ENCODE measurements at regions not wholly inside any gene's neighbourhood (a gene's known extent, or its start where the extent isn't known, plus 50 kb on each side); places are given as distances from the start of the nearest gene placed in this dataset.

DNA sequence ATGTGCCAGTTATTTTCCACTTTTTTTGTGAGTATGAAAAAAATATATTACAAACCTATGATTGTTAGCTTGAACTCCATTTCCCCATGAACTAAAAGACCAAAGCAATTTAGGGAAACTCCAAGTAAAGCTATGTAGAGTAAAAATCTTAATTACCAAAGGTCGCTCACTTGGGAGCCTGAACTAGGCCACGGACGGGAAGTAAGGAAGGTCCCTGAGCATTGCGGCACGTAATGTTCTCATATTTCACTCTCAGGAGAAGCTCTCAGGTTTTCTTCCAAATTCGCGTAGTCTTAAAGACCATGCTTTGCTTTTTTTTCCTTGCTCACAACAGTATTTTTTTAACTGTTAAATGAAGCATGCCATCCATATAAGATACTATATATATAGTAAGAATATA lies 215.3 kb upstream of the RARB start:
- Histone ChIP-seq H3K9ac (ENCODE audit: low read length) (no peak overlapping the region), H3K4me2 (ENCODE audit: low read depth, low read length) (no peak overlapping the region), H3K27ac (ENCODE audit: low read length) (no peak overlapping the region), H3K27me3 (replicated peaks; ENCODE audit: insufficient read depth, low read length) (no peaks in the 10 kb centered on the region), H2AFZ (ENCODE audit: low read length) (no peak overlapping the region), H3K9me3 (replicated peaks; ENCODE audit: insufficient read depth, low read length) (no peaks in the 10 kb centered on the region), H3K4me3 (ENCODE audit: low read length) (no peak overlapping the region), H3K79me2 (ENCODE audit: low read length) (no peaks in the 10 kb centered on the region), H4K20me1 (ENCODE audit: insufficient read depth, low read length) (no peaks in the 10 kb centered on the region), H3K9me2 (replicated peaks; ENCODE audit: insufficient read depth, low read length) (no peaks in the 10 kb centered on the region), H3F3A (ENCODE audit: insufficient read depth, low read length) (no peaks in the 10 kb centered on the region), H3K36me3 (replicated peaks; ENCODE audit: insufficient read depth, low read length) (no peaks in the 10 kb centered on the region), H3K4me1 (ENCODE audit: low read length) (no peaks in the 10 kb centered on the region)
- TF ChIP-seq, protein P1, sequence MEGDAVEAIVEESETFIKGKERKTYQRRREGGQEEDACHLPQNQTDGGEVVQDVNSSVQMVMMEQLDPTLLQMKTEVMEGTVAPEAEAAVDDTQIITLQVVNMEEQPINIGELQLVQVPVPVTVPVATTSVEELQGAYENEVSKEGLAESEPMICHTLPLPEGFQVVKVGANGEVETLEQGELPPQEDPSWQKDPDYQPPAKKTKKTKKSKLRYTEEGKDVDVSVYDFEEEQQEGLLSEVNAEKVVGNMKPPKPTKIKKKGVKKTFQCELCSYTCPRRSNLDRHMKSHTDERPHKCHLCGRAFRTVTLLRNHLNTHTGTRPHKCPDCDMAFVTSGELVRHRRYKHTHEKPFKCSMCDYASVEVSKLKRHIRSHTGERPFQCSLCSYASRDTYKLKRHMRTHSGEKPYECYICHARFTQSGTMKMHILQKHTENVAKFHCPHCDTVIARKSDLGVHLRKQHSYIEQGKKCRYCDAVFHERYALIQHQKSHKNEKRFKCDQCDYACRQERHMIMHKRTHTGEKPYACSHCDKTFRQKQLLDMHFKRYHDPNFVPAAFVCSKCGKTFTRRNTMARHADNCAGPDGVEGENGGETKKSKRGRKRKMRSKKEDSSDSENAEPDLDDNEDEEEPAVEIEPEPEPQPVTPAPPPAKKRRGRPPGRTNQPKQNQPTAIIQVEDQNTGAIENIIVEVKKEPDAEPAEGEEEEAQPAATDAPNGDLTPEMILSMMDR (IDR thresholded peaks at IDR 0.05; ENCODE audit: low read length), result no peak
- TF ChIP-seq EZH2 (optimal IDR thresholded peaks at IDR 0.05; ENCODE audit: low read depth, low read length) (no peak), EZH2phosphoT487 (IDR thresholded peaks at IDR 0.05; ENCODE audit: low read length) (no peak)
- no peak for DNase-seq

DNA sequence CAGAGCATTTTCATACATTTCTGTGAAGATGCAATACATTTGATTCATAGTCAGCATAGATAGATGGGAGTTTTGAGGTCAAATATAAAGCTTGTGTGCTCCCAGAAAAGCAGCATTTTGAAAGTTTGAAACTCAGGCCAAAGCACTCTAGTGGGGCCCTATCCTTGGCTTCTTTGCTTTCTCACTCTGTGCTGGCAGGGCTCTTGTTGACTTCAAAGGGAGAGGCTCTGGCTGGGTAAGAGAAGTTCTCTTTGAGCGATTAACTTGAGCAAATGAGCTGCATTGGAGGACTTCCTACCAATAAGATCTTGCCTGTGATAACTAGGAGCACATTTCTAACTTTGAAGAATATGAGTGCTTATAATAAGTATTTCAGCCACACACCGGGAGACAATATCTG lies 214.0 kb upstream of the RARB start:
- Histone ChIP-seq H3K79me2 (ENCODE audit: low read length) (no peaks in the 10 kb centered on the region), H3F3A (ENCODE audit: insufficient read depth, low read length) (no peaks in the 10 kb centered on the region), H3K36me3 (replicated peaks; ENCODE audit: insufficient read depth, low read length) (no peaks in the 10 kb centered on the region), H3K9me2 (replicated peaks; ENCODE audit: insufficient read depth, low read length) (no peaks in the 10 kb centered on the region), H3K27me3 (replicated peaks; ENCODE audit: insufficient read depth, low read length) (no peaks in the 10 kb centered on the region), H3K9me3 (replicated peaks; ENCODE audit: insufficient read depth, low read length) (no peaks in the 10 kb centered on the region), H4K20me1 (ENCODE audit: insufficient read depth, low read length) (no peaks in the 10 kb centered on the region), H3K9ac (ENCODE audit: low read length) (no peak overlapping the region), H2AFZ (ENCODE audit: low read length) (no peak overlapping the region), H3K27ac (ENCODE audit: low read length) (no peak overlapping the region), H3K4me2 (ENCODE audit: low read depth, low read length) (no peak overlapping the region), H3K4me1 (ENCODE audit: low read length) (no peaks in the 10 kb centered on the region), H3K4me3 (ENCODE audit: low read length) (no peak overlapping the region)
- TF ChIP-seq, protein P1 (IDR thresholded peaks at IDR 0.05; ENCODE audit: low read length), result no peak
- TF ChIP-seq EZH2phosphoT487 (IDR thresholded peaks at IDR 0.05; ENCODE audit: low read length) (no peak), EZH2 (optimal IDR thresholded peaks at IDR 0.05; ENCODE audit: low read depth, low read length) (no peak)
- no peak for DNase-seq

DNA sequence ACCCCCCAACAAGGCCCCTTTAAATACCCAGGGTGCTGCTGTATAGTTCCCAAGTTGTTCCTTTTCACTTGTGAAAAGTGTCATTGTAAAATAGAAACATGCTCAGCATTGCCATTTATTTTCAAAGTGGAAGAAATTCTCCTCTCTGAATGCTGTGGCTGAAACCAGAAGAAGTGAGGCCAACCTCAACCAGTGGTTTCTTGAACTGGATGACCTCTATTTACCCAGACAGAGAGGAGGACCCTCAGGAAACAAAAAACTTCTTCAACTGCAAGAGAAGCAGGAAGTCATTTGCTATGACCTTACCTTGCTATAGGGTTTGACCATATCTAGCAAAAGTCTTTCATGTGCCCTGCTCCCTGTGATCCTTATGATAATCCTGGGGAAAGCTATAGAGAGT lies 209.7 kb upstream of the RARB start:
- H3K79me2 ChIP-seq (ENCODE audit: low read length), result no peaks in the 10 kb centered on the region
- H3F3A ChIP-seq (ENCODE audit: insufficient read depth, low read length), result no peaks in the 10 kb centered on the region
- H3K4me1 ChIP-seq (ENCODE audit: low read length), result no peaks in the 10 kb centered on the region
- H3K27me3 ChIP-seq (replicated peaks; ENCODE audit: insufficient read depth, low read length), result no peaks in the 10 kb centered on the region
- H3K9me3 ChIP-seq (replicated peaks; ENCODE audit: insufficient read depth, low read length), result no peaks in the 10 kb centered on the region
- TF ChIP-seq EZH2phosphoT487 (IDR thresholded peaks at IDR 0.05; ENCODE audit: low read length), result no peak
- TF ChIP-seq, protein P1 (IDR thresholded peaks at IDR 0.05; ENCODE audit: low read length), result no peak
- no peak for TF ChIP-seq EZH2 (optimal IDR thresholded peaks at IDR 0.05; ENCODE audit: low read depth, low read length)
- H3K9me2 ChIP-seq (replicated peaks; ENCODE audit: insufficient read depth, low read length), result no peaks in the 10 kb centered on the region
- no peak overlapping the region for H3K27ac ChIP-seq (ENCODE audit: low read length)
- H3K4me3 ChIP-seq (ENCODE audit: low read length), result no peak overlapping the region
- H3K4me2 ChIP-seq (ENCODE audit: low read depth, low read length), result no peak overlapping the region
- peak; percentile 52 for DNase-seq
- H2AFZ ChIP-seq (ENCODE audit: low read length), result no peak overlapping the region
- no peak overlapping the region for H3K9ac ChIP-seq (ENCODE audit: low read length)
- H3K36me3 ChIP-seq (replicated peaks; ENCODE audit: insufficient read depth, low read length), result no peaks in the 10 kb centered on the region
- H4K20me1 ChIP-seq (ENCODE audit: insufficient read depth, low read length), result no peaks in the 10 kb centered on the region
